ENCODE measurements at regions not wholly inside any gene's neighbourhood (a gene's known extent, or its start where the extent isn't known, plus 50 kb on each side); places are given as distances from the start of the nearest gene placed in this dataset.

DNA sequence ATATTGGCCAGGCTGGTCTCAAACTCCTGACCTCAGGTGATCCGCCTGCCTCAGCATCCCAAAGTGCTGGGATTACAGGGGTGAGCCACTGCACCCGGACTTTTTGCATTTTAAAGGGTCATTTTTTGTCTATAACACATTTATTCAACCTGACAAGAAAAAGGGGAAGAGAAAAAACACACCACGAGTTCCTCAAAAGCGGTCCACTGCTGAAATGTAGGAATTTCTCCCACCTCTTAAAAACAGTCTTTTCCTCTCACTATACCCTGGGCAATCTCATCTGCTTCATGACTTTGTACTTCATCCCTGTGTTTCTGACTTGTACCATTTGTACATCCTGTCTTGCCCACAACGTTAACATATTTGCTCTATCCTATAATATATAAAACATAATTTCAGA lies 413.3 kb upstream of the PTBP2 start:
- TF ChIP-seq, protein P1, sequence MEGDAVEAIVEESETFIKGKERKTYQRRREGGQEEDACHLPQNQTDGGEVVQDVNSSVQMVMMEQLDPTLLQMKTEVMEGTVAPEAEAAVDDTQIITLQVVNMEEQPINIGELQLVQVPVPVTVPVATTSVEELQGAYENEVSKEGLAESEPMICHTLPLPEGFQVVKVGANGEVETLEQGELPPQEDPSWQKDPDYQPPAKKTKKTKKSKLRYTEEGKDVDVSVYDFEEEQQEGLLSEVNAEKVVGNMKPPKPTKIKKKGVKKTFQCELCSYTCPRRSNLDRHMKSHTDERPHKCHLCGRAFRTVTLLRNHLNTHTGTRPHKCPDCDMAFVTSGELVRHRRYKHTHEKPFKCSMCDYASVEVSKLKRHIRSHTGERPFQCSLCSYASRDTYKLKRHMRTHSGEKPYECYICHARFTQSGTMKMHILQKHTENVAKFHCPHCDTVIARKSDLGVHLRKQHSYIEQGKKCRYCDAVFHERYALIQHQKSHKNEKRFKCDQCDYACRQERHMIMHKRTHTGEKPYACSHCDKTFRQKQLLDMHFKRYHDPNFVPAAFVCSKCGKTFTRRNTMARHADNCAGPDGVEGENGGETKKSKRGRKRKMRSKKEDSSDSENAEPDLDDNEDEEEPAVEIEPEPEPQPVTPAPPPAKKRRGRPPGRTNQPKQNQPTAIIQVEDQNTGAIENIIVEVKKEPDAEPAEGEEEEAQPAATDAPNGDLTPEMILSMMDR (conservative IDR thresholded peaks at IDR 0.05; ENCODE audit: low read length): no peak
- TF ChIP-seq EZH2phosphoT487 (IDR thresholded peaks at IDR 0.05; ENCODE audit: borderline replicate concordance): no peak
